RWPE1 (cell line): ENCODE measurements at regions not wholly inside any gene's neighbourhood (a gene's known extent, or its start where the extent isn't known, plus 50 kb on each side); places are given as distances from the start of the nearest gene placed in this dataset.

Experiments used
- CTCF ChIA-PET: fragments of 350-600 bp; sonication (Branson Sonifier 250); formaldehyde crosslinking; extraction: SDS; loops from one replicate; lab custom pipeline; 2021; lab: Yijun Ruan, JAX
- POLR2A ChIA-PET: fragments of 400-600 bp; formaldehyde crosslinking; extraction: SDS; loops from one replicate; lab custom pipeline; 2020; ENCODE audit warnings: antibody characterized with exemption; ENCODE audit not compliant: low non-redundant PET; lab: Yijun Ruan, JAX
- DNase-seq: peaks from one replicate; pipeline ENCODE4 v3.0.0; 2012; ENCODE audit warnings: low spot score
- H3K27ac ChIP-seq: fragments of 450-650 bp; 2 replicates; pipeline ENCODE4 v1.5.1; 2017
- CTCF ChIP-seq: fragments of 450-650 bp; conservative IDR thresholded peaks from 2 replicates; pipeline ENCODE4 v1.5.1; 2017; ENCODE audit warnings: low read depth, mild to moderate bottlenecking

- DNase-seq: peak; percentile 7
- no peak for TF ChIP-seq CTCF
- CTCF ChIA-PET: no interaction called here
Observed at GRCh38 chr10:130621231-130621775, 485.1 kb downstream of the GLRX3 start.

DNA sequence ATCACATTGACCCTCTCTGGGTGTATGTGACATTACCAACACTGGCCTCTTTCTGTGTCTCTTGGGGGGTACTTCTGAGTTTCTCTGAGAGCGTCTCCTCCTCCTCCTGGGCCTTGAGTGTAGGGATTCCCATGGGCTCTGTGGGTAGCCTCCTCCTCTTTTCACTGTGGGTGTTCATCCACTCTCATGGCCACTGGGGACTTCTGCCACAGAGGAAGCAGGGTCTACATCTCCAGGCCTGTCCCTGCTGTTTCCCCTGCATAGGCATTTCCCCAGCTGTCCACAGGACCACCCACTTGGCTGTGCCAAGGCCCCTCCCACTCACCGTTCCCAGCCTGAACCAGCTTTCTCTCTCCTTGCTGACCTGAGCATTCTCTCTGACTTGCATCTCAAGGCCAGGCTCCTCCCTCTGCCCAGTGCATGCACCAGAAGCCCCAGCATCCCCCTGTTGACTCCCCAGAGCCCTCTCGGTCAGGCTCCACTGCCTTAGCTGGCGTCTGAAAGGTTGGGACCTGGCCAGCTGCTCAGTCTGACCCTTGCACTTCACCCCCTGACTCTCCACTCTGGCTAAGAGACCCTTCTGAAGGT, 487.6 kb downstream of the GLRX3 start:
- no peak for DNase-seq
- H3K27ac ChIP-seq: peak overlapping the region; percentile 12; the same call in 1 of the 2 replicates
- TF ChIP-seq CTCF: no peak
- ChIA-PET CTCF (no interaction called here), POLR2A (no interaction called here)

More at GRCh38 chr10:130621231-130621775, 485.1 kb downstream of the GLRX3 start:
- peak overlapping the region; percentile 79 for H3K27ac ChIP-seq
- POLR2A ChIA-PET: no interaction called here

- CTCF ChIA-PET: no interaction called here
- no peak for TF ChIP-seq CTCF
- peak overlapping the region; percentile 85 for H3K27ac ChIP-seq
- no peak for DNase-seq
- POLR2A ChIA-PET: no interaction called here
Observed at GRCh38 chr10:130627346-130628045, 491.3 kb downstream of the GLRX3 start.

GRCh38 chr10:130630135-130630534, 493.9 kb downstream of the GLRX3 start:
- no peak for TF ChIP-seq CTCF
- no peak for DNase-seq
- POLR2A ChIA-PET: no interaction called here
- CTCF ChIA-PET: no interaction called here
- no peak overlapping the region for H3K27ac ChIP-seq

- no peak for TF ChIP-seq CTCF
- ChIA-PET CTCF (interaction anchor here (0.6 kb wide), 1 partner anchor 327 kb away, joined by 3 read pairs; no protein-coding TSS in a partner anchor), POLR2A (no interaction called here)
- no peak overlapping the region for H3K27ac ChIP-seq
- no peak for DNase-seq
Observed at GRCh38 chr10:130631142-130632096, 495.2 kb downstream of the GLRX3 start.

DNA sequence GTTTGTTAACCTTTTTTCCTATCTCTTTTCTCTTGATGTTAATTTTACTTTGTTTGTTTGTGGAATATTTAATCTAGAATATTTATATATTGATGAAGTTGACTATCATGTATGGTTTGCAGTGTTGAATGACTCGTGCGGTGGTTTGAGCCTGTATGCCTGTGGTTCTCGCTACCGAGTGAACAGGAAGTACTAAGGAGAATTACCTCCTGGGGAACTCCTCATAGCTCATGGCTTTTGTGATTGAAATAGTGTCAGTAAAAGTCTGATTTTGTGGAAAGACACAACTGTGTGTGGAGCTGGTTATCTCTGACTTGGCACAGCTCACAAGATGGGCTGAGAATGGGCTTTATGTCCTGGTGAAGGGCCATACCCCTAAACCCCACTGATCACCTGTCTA, 498.6 kb downstream of the GLRX3 start:
- ChIA-PET CTCF (no interaction called here), POLR2A (no interaction called here)
- no peak overlapping the region for H3K27ac ChIP-seq
- no peak for DNase-seq
- no peak for TF ChIP-seq CTCF
